ENCODE measurements at regions not wholly inside any gene's neighbourhood (a gene's known extent, or its start where the extent isn't known, plus 50 kb on each side); places are given as distances from the start of the nearest gene placed in this dataset.

GRCh38 chr1:81433676-81434075 is 367.1 kb upstream of the ADGRL2 start:
- no peak overlapping the region for H3K4me3 Mint-ChIP-seq (ENCODE audit: low read depth, unreplicated experiment)
- H3K27ac Mint-ChIP-seq (ENCODE audit: unreplicated experiment), result no peak overlapping the region
- no peaks in the 10 kb centered on the region for H3K27me3 Mint-ChIP-seq (ENCODE audit: unreplicated experiment)
- H3K36me3 Mint-ChIP-seq (ENCODE audit: insufficient read depth, unreplicated experiment), result no peaks in the 10 kb centered on the region
- peaks cover 17% of the 10 kb centered on the region for H3K4me1 Mint-ChIP-seq (ENCODE audit: low read depth, unreplicated experiment)
- CTCF ChIA-PET, result no interaction called here
- no TSS peak for BruUV-seq (replicated peaks)
- no peaks in the 10 kb centered on the region for H3K9me3 Mint-ChIP-seq (ENCODE audit: low read depth, unreplicated experiment)
- intact Hi-C loops (cut with micrococcal nuclease; ENCODE audit: unreplicated experiment), result no loop called here
- TF ChIP-seq CTCF (IDR thresholded peaks at IDR 0.05; ENCODE audit: unreplicated experiment), result no peak
- no peak for DNase-seq

GRCh38 chr1:81432654-81433109 is 368.1 kb upstream of the ADGRL2 start:
- Mint-ChIP-seq H3K4me3 (ENCODE audit: low read depth, unreplicated experiment) (no peak overlapping the region), H3K27me3 (ENCODE audit: unreplicated experiment) (no peaks in the 10 kb centered on the region), H3K36me3 (ENCODE audit: insufficient read depth, unreplicated experiment) (peaks cover 6% of the 10 kb centered on the region), H3K4me1 (ENCODE audit: low read depth, unreplicated experiment) (peaks cover 27% of the 10 kb centered on the region), H3K9me3 (ENCODE audit: low read depth, unreplicated experiment) (no peaks in the 10 kb centered on the region), H3K27ac (ENCODE audit: unreplicated experiment) (no peak overlapping the region)
- CTCF ChIA-PET, result no interaction called here
- TF ChIP-seq CTCF (IDR thresholded peaks at IDR 0.05; ENCODE audit: unreplicated experiment), result no peak
- DNase-seq, result no peak
- intact Hi-C loops (cut with micrococcal nuclease; ENCODE audit: unreplicated experiment), result no loop called here
- no TSS peak for BruUV-seq (replicated peaks)

DNA sequence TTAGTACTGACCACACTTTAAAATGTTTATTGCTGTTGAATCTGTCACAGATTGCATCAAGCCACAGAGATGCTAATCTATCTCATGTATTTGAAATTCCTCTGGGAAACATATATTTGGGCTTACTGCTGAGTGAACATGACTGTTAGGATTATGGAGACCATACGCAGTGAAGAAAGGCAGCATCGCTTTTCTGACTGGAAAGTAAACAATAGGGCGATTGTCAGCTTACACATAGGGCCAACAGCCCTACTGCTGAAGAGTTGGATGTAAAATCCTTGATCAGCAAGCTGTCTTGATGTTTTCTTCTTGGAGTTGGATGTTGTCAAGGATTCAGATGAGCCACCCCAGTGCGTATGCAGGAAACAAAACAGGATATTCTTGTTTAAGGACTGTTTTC is 368.7 kb upstream of the ADGRL2 start:
- DNase-seq, result no peak
- intact Hi-C loops (cut with micrococcal nuclease; ENCODE audit: unreplicated experiment), result no loop called here
- peaks cover 6% of the 10 kb centered on the region for H3K36me3 Mint-ChIP-seq (ENCODE audit: insufficient read depth, unreplicated experiment)
- H3K4me1 Mint-ChIP-seq (ENCODE audit: low read depth, unreplicated experiment), result peaks cover 33% of the 10 kb centered on the region
- H3K27me3 Mint-ChIP-seq (ENCODE audit: unreplicated experiment), result no peaks in the 10 kb centered on the region
- TF ChIP-seq CTCF (IDR thresholded peaks at IDR 0.05; ENCODE audit: unreplicated experiment), result no peak
- H3K4me3 Mint-ChIP-seq (ENCODE audit: low read depth, unreplicated experiment), result no peak overlapping the region
- no TSS peak for BruUV-seq (replicated peaks)
- peaks cover 3% of the 10 kb centered on the region for H3K9me3 Mint-ChIP-seq (ENCODE audit: low read depth, unreplicated experiment)
- CTCF ChIA-PET, result no interaction called here
- H3K27ac Mint-ChIP-seq (ENCODE audit: unreplicated experiment), result no peak overlapping the region

GRCh38 chr1:81431624-81432000 is 369.1 kb upstream of the ADGRL2 start:
- H3K27ac Mint-ChIP-seq (ENCODE audit: unreplicated experiment), result no peak overlapping the region
- H3K4me3 Mint-ChIP-seq (ENCODE audit: low read depth, unreplicated experiment), result no peak overlapping the region

More at GRCh38 chr1:81431624-81432000, 369.1 kb upstream of the ADGRL2 start:
- no peak for TF ChIP-seq CTCF (IDR thresholded peaks at IDR 0.05; ENCODE audit: unreplicated experiment)
- H3K4me1 Mint-ChIP-seq (ENCODE audit: low read depth, unreplicated experiment), result peaks cover 37% of the 10 kb centered on the region
- no peak for DNase-seq
- peaks cover 6% of the 10 kb centered on the region for H3K36me3 Mint-ChIP-seq (ENCODE audit: insufficient read depth, unreplicated experiment)
- no peaks in the 10 kb centered on the region for H3K27me3 Mint-ChIP-seq (ENCODE audit: unreplicated experiment)
- CTCF ChIA-PET, result no interaction called here
- intact Hi-C loops (cut with micrococcal nuclease; ENCODE audit: unreplicated experiment), result no loop called here
- H3K9me3 Mint-ChIP-seq (ENCODE audit: low read depth, unreplicated experiment), result peaks cover 8% of the 10 kb centered on the region
- no TSS peak for BruUV-seq (replicated peaks)
